ENCODE measurements at regions not wholly inside any gene's neighbourhood (a gene's known extent, or its start where the extent isn't known, plus 50 kb on each side); places are given as distances from the start of the nearest gene placed in this dataset.

- BruUV-seq (replicated peaks) = no TSS peak
- no peak overlapping the region for H3K9ac ChIP-seq (ENCODE audit: insufficient read depth in 1 of 2, low read depth in 2 of 2, low read length in 2 of 2)
- CTCF ChIA-PET (ENCODE audit: low intra/inter-chr PET ratio) = no interaction called here
- ATAC-seq (no peak), DNase-seq (ENCODE audit: extremely low read depth in 1 of 4, low spot score in 3 of 4) (no peak), FAIRE-seq (no peak)
- no peaks in the 10 kb centered on the region for H3K4me1 ChIP-seq (replicated peaks in 1 of 2; ENCODE audit: control insufficient read depth in 2 of 2, insufficient read depth in 2 of 2, low read length in 2 of 2)
- H3K9me3 ChIP-seq (replicated peaks; ENCODE audit: control insufficient read depth, insufficient read depth, low read depth, low read length) = no peaks in the 10 kb centered on the region
- 0% methylated on average over 2 of the region's 2 CpGs for WGBS (ENCODE audit: insufficient coverage, low coverage, missing lambda C conversion rate)
- no peaks in the 10 kb centered on the region for H3K9me1 ChIP-seq (ENCODE audit: control insufficient read depth, insufficient read depth, low read length)
- H3K79me2 ChIP-seq (ENCODE audit: control insufficient read depth, insufficient read depth, low read length) = no peaks in the 10 kb centered on the region
- no peak overlapping the region for H3K4me2 ChIP-seq (ENCODE audit: insufficient read depth, low read length)
- peaks cover 0 to 3% of the 10 kb centered on the region in 2 experiments; a peak in 1 of 5 replicates for H3K27me3 ChIP-seq (ENCODE audit: control insufficient read depth in 2 of 2, insufficient read depth in 2 of 2, low read length in 2 of 2)
- no peak overlapping the region for H3K4me3 ChIP-seq
- H3K27ac ChIP-seq (ENCODE audit: extremely low read depth, low read depth, low read length) = no peak overlapping the region
- in situ Hi-C loops (cut with MboI) (no loop called here), intact Hi-C loops (cut with micrococcal nuclease) (no loop called here)
- no peaks in the 10 kb centered on the region for H4K20me1 ChIP-seq (replicated peaks; ENCODE audit: control insufficient read depth, insufficient read depth, low read length)
- H3K36me3 ChIP-seq (ENCODE audit: control insufficient read depth, insufficient read depth, low read length) = no peaks in the 10 kb centered on the region
- no peak overlapping the region for H2AFZ ChIP-seq (ENCODE audit: low read depth, low read length)
- POLR2A ChIA-PET = interaction anchor here (0.7 kb wide), 1 partner anchor 237 kb away, joined by 3 read pairs; no protein-coding TSS in a partner anchor
- TF ChIP-seq MCM2 (IDR thresholded peaks at IDR 0.05; ENCODE audit: low read depth) (no peak), RAD51 (IDR thresholded peaks at IDR 0.05; ENCODE audit: borderline replicate concordance, low read depth) (no peak), DPF2 (IDR thresholded peaks at IDR 0.05) (no peak), SLC30A9 (CRISPR knock-in tag; IDR thresholded peaks at IDR 0.05) (no peak), ZNF232 (CRISPR knock-in tag; IDR thresholded peaks at IDR 0.05) (no peak), EGR1 (conservative IDR thresholded peaks at IDR 0.05) (no peak), ZNF518B (CRISPR knock-in tag; IDR thresholded peaks at IDR 0.05) (no peak), SREBF1 (IDR thresholded peaks at IDR 0.05; ENCODE audit: borderline replicate concordance, low read depth, low read length) (no peak), ZNF589 (CRISPR knock-in tag; IDR thresholded peaks at IDR 0.05; ENCODE audit: low read depth) (no peak), HOXB6 (CRISPR knock-in tag; IDR thresholded peaks at IDR 0.05; ENCODE audit: borderline replicate concordance) (no peak), ZNF655 (CRISPR knock-in tag; IDR thresholded peaks at IDR 0.05) (no peak), THAP7 (CRISPR knock-in tag; IDR thresholded peaks at IDR 0.05) (no peak), XRCC3 (IDR thresholded peaks at IDR 0.05) (no peak), ZNF282 (CRISPR knock-in tag; IDR thresholded peaks at IDR 0.05) (no peak), CTCF (IDR thresholded peaks at IDR 0.05 in 2 of 3, conservative IDR thresholded peaks at IDR 0.05 in 1 of 3; ENCODE audit: insufficient read depth in 2 of 3, low read depth in 1 of 3, low read length in 3 of 3) (no peak), PHF20 (IDR thresholded peaks at IDR 0.05; ENCODE audit: partially characterized antibody) (no peak), TAF9B (IDR thresholded peaks at IDR 0.05; ENCODE audit: partially characterized antibody) (no peak), ZNF224 (CRISPR knock-in tag; IDR thresholded peaks at IDR 0.05) (no peak)
These were observed 263.4 kb downstream of the SEC61B start for GRCh38 chr9:99485459-99485858.
